SK-N-SH treated with all-trans-retinoic acid at 6 μM for 48 hours (cell line): ENCODE measurements at regions not wholly inside any gene's neighbourhood (a gene's known extent, or its start where the extent isn't known, plus 50 kb on each side); places are given as distances from the start of the nearest gene placed in this dataset.

Source experiments
- ATAC-seq: fragments of 200-7000 bp; cut with Tn5 transposase; 3 replicates; pipeline ENCODE4 v1.9.1; 2020; ENCODE audit warnings: mild to moderate bottlenecking, moderate library complexity
- ARNTL ChIP-seq: fragments of 450-650 bp; formaldehyde crosslinking; IDR thresholded peaks from 2 replicates; pipeline ENCODE4 v1.5.0; 2020; ENCODE audit warnings: low read depth, mild to moderate bottlenecking, moderate library complexity, borderline replicate concordance
- BACH2 ChIP-seq: fragments of 250-450 bp; sonication (Bioruptor Pico); IDR thresholded peaks from 2 replicates; pipeline ENCODE4 v1.9.0; 2021; ENCODE audit warnings: mild to moderate bottlenecking, borderline replicate concordance
- CSDC2 ChIP-seq: fragments of 250-450 bp; sonication (Bioruptor Pico); IDR thresholded peaks from 2 replicates; pipeline ENCODE4 v1.5.0; 2020; ENCODE audit warnings: mild to moderate bottlenecking, moderate library complexity
- ESRRG ChIP-seq: fragments of 250-450 bp; sonication (Bioruptor Pico); IDR thresholded peaks from 2 replicates; pipeline ENCODE4 v1.6.1; 2021; ENCODE audit warnings: mild to moderate bottlenecking
- GLIS3 ChIP-seq: fragments of 250-450 bp; sonication (Bioruptor Pico); IDR thresholded peaks from 2 replicates; pipeline ENCODE4 v1.5.0; 2020; ENCODE audit warnings: mild to moderate bottlenecking, moderate library complexity
- ISL1 ChIP-seq: fragments of 250-450 bp; sonication (Bioruptor Pico); IDR thresholded peaks from 2 replicates; pipeline ENCODE4 v2.1.2; 2022; ENCODE audit warnings: mild to moderate bottlenecking, moderate library complexity
- OSR1 ChIP-seq: fragments of 250-450 bp; sonication (Bioruptor Pico); IDR thresholded peaks from 2 replicates; pipeline ENCODE4 v1.8.0; 2022; ENCODE audit warnings: moderate library complexity, mild to moderate bottlenecking, inconsistent platforms
- POU6F1 ChIP-seq: fragments of 250-450 bp; sonication (Bioruptor Pico); IDR thresholded peaks from 2 replicates; pipeline ENCODE4 v1.8.0; 2021; ENCODE audit warnings: low read depth, mild to moderate bottlenecking, moderate library complexity, borderline replicate concordance
- PPARA ChIP-seq: fragments of 250-450 bp; sonication (Bioruptor Pico); IDR thresholded peaks from 2 replicates; pipeline ENCODE4 v1.5.0; 2020; ENCODE audit warnings: mild to moderate bottlenecking, borderline replicate concordance
- RARB ChIP-seq: fragments of 250-450 bp; sonication (Bioruptor Pico); IDR thresholded peaks from 2 replicates; pipeline ENCODE4 v1.8.0; 2021; ENCODE audit warnings: mild to moderate bottlenecking, moderate library complexity
- SNAI2 ChIP-seq: fragments of 250-450 bp; sonication (Bioruptor Pico); IDR thresholded peaks from 2 replicates; pipeline ENCODE4 v1.5.0; 2020; ENCODE audit warnings: mild to moderate bottlenecking, moderate library complexity
- TCF4 ChIP-seq: fragments of 250-450 bp; sonication (Bioruptor Pico); IDR thresholded peaks from 2 replicates; pipeline ENCODE4 v1.8.0; 2021; ENCODE audit warnings: mild to moderate bottlenecking, moderate library complexity, borderline replicate concordance
- TOX ChIP-seq: fragments of 250-450 bp; sonication (Bioruptor Pico); IDR thresholded peaks from 2 replicates; pipeline ENCODE4 v1.8.0; 2021; ENCODE audit warnings: mild to moderate bottlenecking, moderate library complexity, borderline replicate concordance
- TSHZ2 ChIP-seq: fragments of 250-450 bp; sonication (Bioruptor Pico); IDR thresholded peaks from 2 replicates; pipeline ENCODE4 v1.5.0; 2020; ENCODE audit warnings: mild to moderate bottlenecking, moderate library complexity
- ZFP3 ChIP-seq: fragments of 250-450 bp; sonication (Bioruptor Pico); IDR thresholded peaks from 2 replicates; pipeline ENCODE4 v1.5.0; 2020; ENCODE audit warnings: mild to moderate bottlenecking, moderate library complexity
- ZFP30 ChIP-seq: fragments of 450-650 bp; formaldehyde crosslinking; IDR thresholded peaks from 2 replicates; pipeline ENCODE4 v1.5.0; 2022; ENCODE audit warnings: mild to moderate bottlenecking, moderate library complexity
- ZNF565 ChIP-seq: fragments of 450-650 bp; formaldehyde crosslinking; conservative IDR thresholded peaks from 2 replicates; pipeline ENCODE4 v1.5.0; 2020; ENCODE audit warnings: low read depth, mild to moderate bottlenecking, moderate library complexity
- ZNF8 ChIP-seq: fragments of 450-650 bp; formaldehyde crosslinking; IDR thresholded peaks from 2 replicates; pipeline ENCODE4 v1.5.0; 2020; ENCODE audit warnings: mild to moderate bottlenecking, moderate library complexity
- TF ChIP-seq, protein P1 (sequence below): fragments of 250-450 bp; sonication (Bioruptor Pico); IDR thresholded peaks from 2 replicates; pipeline ENCODE4 v1.5.1; 2020; ENCODE audit warnings: low read depth, mild to moderate bottlenecking, moderate library complexity
- TF ChIP-seq, protein P2 (sequence below): fragments of 250-450 bp; sonication (Bioruptor Pico); IDR thresholded peaks from 2 replicates; pipeline ENCODE4 v1.5.1; 2021; ENCODE audit warnings: mild to moderate bottlenecking, moderate library complexity
- TF ChIP-seq, protein P3 (sequence below): fragments of 250-450 bp; sonication (Bioruptor Pico); IDR thresholded peaks from 2 replicates; pipeline ENCODE4 v1.8.0; 2020; ENCODE audit warnings: mild to moderate bottlenecking, moderate library complexity, borderline replicate concordance

DNA sequence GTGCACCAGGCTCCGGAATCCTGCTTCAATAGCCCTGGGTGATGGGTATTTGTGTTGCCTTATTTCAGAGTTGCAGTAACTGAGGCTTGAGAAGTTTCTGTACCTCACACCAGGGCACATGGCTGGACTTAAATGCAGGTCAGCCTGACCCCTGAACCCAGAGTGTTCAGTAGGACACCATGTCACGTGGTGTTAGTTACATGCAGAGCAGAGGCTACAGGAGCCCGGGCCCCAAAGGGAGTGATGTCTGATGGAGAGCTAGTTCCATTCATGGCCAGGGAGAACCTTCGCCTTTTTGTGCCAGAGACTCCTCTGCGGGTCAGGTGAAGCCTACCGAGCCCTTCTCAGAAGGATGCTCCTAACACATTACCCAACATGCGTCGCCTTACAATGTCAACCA is 161.4 kb upstream of the CST7 start:
- ATAC-seq = no peak
- no peak for TF ChIP-seq RARB (CRISPR knock-in tag)
- TF ChIP-seq, all 23 proteins: peak for 0

DNA sequence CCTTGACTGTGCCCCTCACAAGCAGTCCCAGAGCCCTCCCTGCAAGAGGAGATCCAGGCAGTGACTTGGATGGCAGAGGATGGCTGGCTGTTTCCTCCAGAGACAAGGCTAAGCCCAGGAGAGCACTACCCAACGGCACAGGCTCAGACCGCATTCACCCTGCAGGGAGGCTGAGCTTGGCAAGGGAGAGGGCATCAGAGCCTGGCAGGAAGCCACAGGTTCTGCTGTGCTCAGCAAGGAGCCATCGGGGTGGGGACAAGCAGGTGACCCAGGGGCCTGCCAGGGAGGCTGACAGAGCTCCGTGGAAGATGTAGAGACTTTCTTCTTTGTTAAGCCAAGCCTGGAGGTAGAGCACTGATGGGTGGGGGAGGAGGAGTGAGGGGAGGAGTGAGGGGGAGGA is 159.2 kb upstream of the CST7 start:
- no peak for TF ChIP-seq ZFP3 (CRISPR knock-in tag)
- TF ChIP-seq ISL1 (CRISPR knock-in tag) = no peak
- TF ChIP-seq BACH2 (CRISPR knock-in tag) = no peak
- no peak for TF ChIP-seq SNAI2 (CRISPR knock-in tag)
- TF ChIP-seq OSR1 (CRISPR knock-in tag) = no peak
- TF ChIP-seq TSHZ2 (CRISPR knock-in tag) = no peak
- TF ChIP-seq, protein P1, sequence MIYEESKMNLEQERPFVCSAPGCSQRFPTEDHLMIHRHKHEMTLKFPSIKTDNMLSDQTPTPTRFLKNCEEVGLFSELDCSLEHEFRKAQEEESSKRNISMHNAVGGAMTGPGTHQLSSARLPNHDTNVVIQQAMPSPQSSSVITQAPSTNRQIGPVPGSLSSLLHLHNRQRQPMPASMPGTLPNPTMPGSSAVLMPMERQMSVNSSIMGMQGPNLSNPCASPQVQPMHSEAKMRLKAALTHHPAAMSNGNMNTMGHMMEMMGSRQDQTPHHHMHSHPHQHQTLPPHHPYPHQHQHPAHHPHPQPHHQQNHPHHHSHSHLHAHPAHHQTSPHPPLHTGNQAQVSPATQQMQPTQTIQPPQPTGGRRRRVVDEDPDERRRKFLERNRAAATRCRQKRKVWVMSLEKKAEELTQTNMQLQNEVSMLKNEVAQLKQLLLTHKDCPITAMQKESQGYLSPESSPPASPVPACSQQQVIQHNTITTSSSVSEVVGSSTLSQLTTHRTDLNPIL (CRISPR knock-in tag) = no peak
- TF ChIP-seq ZFP30 (CRISPR knock-in tag) = no peak
- TF ChIP-seq ARNTL (CRISPR knock-in tag) = no peak
- no peak for TF ChIP-seq POU6F1 (CRISPR knock-in tag)
- no peak for TF ChIP-seq ZNF8
- no peak for TF ChIP-seq GLIS3 (CRISPR knock-in tag)
- no peak for TF ChIP-seq ESRRG (CRISPR knock-in tag)
- TF ChIP-seq PPARA (CRISPR knock-in tag) = no peak
- no peak for TF ChIP-seq CSDC2 (CRISPR knock-in tag)
- TF ChIP-seq, protein P2, sequence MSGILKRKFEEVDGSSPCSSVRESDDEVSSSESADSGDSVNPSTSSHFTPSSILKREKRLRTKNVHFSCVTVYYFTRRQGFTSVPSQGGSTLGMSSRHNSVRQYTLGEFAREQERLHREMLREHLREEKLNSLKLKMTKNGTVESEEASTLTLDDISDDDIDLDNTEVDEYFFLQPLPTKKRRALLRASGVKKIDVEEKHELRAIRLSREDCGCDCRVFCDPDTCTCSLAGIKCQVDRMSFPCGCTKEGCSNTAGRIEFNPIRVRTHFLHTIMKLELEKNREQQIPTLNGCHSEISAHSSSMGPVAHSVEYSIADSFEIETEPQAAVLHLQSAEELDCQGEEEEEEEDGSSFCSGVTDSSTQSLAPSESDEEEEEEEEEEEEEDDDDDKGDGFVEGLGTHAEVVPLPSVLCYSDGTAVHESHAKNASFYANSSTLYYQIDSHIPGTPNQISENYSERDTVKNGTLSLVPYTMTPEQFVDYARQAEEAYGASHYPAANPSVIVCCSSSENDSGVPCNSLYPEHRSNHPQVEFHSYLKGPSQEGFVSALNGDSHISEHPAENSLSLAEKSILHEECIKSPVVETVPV = no peak
- TF ChIP-seq, protein P3, sequence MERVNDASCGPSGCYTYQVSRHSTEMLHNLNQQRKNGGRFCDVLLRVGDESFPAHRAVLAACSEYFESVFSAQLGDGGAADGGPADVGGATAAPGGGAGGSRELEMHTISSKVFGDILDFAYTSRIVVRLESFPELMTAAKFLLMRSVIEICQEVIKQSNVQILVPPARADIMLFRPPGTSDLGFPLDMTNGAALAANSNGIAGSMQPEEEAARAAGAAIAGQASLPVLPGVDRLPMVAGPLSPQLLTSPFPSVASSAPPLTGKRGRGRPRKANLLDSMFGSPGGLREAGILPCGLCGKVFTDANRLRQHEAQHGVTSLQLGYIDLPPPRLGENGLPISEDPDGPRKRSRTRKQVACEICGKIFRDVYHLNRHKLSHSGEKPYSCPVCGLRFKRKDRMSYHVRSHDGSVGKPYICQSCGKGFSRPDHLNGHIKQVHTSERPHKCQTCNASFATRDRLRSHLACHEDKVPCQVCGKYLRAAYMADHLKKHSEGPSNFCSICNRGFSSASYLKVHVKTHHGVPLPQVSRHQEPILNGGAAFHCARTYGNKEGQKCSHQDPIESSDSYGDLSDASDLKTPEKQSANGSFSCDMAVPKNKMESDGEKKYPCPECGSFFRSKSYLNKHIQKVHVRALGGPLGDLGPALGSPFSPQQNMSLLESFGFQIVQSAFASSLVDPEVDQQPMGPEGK = no peak
- ATAC-seq = no peak

- no peak for ATAC-seq
- no peak for TF ChIP-seq TOX
- TF ChIP-seq TCF4 = no peak
- TF ChIP-seq ZFP30 (CRISPR knock-in tag) = no peak
- TF ChIP-seq TSHZ2 (CRISPR knock-in tag) = no peak
- no peak for TF ChIP-seq BACH2 (CRISPR knock-in tag)
- TF ChIP-seq CSDC2 (CRISPR knock-in tag) = no peak
- TF ChIP-seq, protein P3 = no peak
- no peak for TF ChIP-seq RARB (CRISPR knock-in tag)
- TF ChIP-seq ZNF565 = no peak
- TF ChIP-seq, protein P1 (CRISPR knock-in tag) = no peak
- TF ChIP-seq ZFP3 (CRISPR knock-in tag) = no peak
These were observed 158.3 kb upstream of the CST7 start for GRCh38 chr20:24790746-24791283.
